GM23338 (cell line): ENCODE measurements at regions not wholly inside any gene's neighbourhood (a gene's known extent, or its start where the extent isn't known, plus 50 kb on each side); places are given as distances from the start of the nearest gene placed in this dataset.

Source experiments
- ATAC-seq: fragments of 200-7000 bp; cut with Tn5 transposase; 3 replicates; pipeline ENCODE4 v1.9.1; 2020
- DNase-seq: peaks from one replicate; pipeline ENCODE4 v3.0.0-alpha.2; 2015; ENCODE audit warnings: low spot score
- H2AFZ ChIP-seq: fragments of 200-600 bp; sonication (generic); 2 replicates; pipeline ENCODE4 v1.8.0; 2016; ENCODE audit warnings: antibody characterized with exemption, mild to moderate bottlenecking, moderate library complexity
- H3F3A ChIP-seq: fragments of 200-600 bp; sonication (generic); replicated peaks from 2 replicates; pipeline ENCODE4 v1.8.0; 2017; ENCODE audit warnings: antibody characterized with exemption, mixed run types, low read depth
- H3K27ac ChIP-seq: fragments of 200-600 bp; sonication (generic); 2 replicates; pipeline ENCODE4 v1.6.1; 2016; ENCODE audit warnings: low read depth
- H3K27me3 ChIP-seq: fragments of 200-600 bp; sonication (generic); 2 replicates; pipeline ENCODE4 v1.8.0; 2016; ENCODE audit warnings: mild to moderate bottlenecking, mixed run types, moderate library complexity; ENCODE audit not compliant: insufficient read depth
- H3K36me3 ChIP-seq: fragments of 200-600 bp; sonication (generic); 2 replicates; pipeline ENCODE4 v1.8.0; 2016; ENCODE audit warnings: mild to moderate bottlenecking; ENCODE audit not compliant: insufficient read depth
- H3K4me1 ChIP-seq: fragments of 200-600 bp; sonication (generic); 2 replicates; pipeline ENCODE4 v1.8.0; 2016; ENCODE audit warnings: mild to moderate bottlenecking, moderate library complexity; ENCODE audit not compliant: insufficient read depth
- H3K4me2 ChIP-seq: fragments of 200-600 bp; sonication (generic); 2 replicates; pipeline ENCODE4 v1.7.1; 2017; ENCODE audit warnings: mixed run types
- H3K4me3 ChIP-seq: fragments of 200-600 bp; sonication (generic); 2 replicates; pipeline ENCODE4 v1.6.1; 2016; ENCODE audit warnings: mixed run types
- H3K79me2 ChIP-seq: fragments of 200-600 bp; sonication (generic); replicated peaks from 2 replicates; pipeline ENCODE4 v1.8.0; 2017; ENCODE audit warnings: mild to moderate bottlenecking; ENCODE audit not compliant: insufficient read depth
- H3K9me2 ChIP-seq: fragments of 200-600 bp; sonication (generic); 2 replicates; pipeline ENCODE4 v1.8.0; 2017; ENCODE audit not compliant: insufficient read depth
- H4K20me1 ChIP-seq: fragments of 200-600 bp; sonication (generic); replicated peaks from 2 replicates; pipeline ENCODE4 v1.8.0; 2017; ENCODE audit warnings: mild to moderate bottlenecking; ENCODE audit not compliant: insufficient read depth
- H3K27ac Mint-ChIP-seq: 2 replicates; pipeline ENCODE4 v1.8.0; 2020; ENCODE audit warnings: inconsistent platforms, mild to moderate bottlenecking, moderate library complexity, mixed read lengths
- H3K27me3 Mint-ChIP-seq: 3 replicates; pipeline ENCODE4 v1.8.0; 2022; ENCODE audit warnings: low read depth, mild to moderate bottlenecking, moderate library complexity, mixed read lengths, inconsistent platforms; ENCODE audit not compliant: insufficient read depth, poor library complexity
- H3K36me3 Mint-ChIP-seq: 3 replicates; pipeline ENCODE4 v1.8.0; 2021; ENCODE audit warnings: low read depth, mild to moderate bottlenecking, inconsistent platforms, moderate library complexity, mixed read lengths
- H3K4me1 Mint-ChIP-seq: 3 replicates; pipeline ENCODE4 v1.8.0; 2020; ENCODE audit warnings: mild to moderate bottlenecking, inconsistent platforms, mixed read lengths
- H3K4me3 Mint-ChIP-seq: 3 replicates; pipeline ENCODE4 v1.8.0; 2021; ENCODE audit warnings: moderate library complexity, mild to moderate bottlenecking, inconsistent platforms, mixed read lengths
- H3K9me3 Mint-ChIP-seq: 3 replicates; pipeline ENCODE4 v1.8.0; 2020; ENCODE audit warnings: moderate library complexity, mild to moderate bottlenecking, inconsistent platforms, mixed read lengths
- EZH2 ChIP-seq: fragments of 200-600 bp; sonication (generic); IDR thresholded peaks from one replicate; pipeline ENCODE4 v1.8.0; 2017; ENCODE audit warnings: antibody characterized with exemption, mild to moderate bottlenecking, low read depth; ENCODE audit not compliant: unreplicated experiment
- NANOG ChIP-seq: IDR thresholded peaks from 2 replicates; pipeline ENCODE4 v1.6.1; 2016; ENCODE audit warnings: antibody characterized with exemption, borderline replicate concordance
- POLR2AphosphoS5 ChIP-seq: IDR thresholded peaks from 2 replicates; pipeline ENCODE4 v1.6.1; 2016; ENCODE audit warnings: antibody characterized with exemption, low read depth
- ZNF331 ChIP-seq: fragments of 250-450 bp; sonication (Bioruptor Pico); IDR thresholded peaks from 2 replicates; pipeline ENCODE4 v1.5.0; 2020; ENCODE audit warnings: low read depth, mild to moderate bottlenecking, moderate library complexity
- TF ChIP-seq, protein P1 (sequence below): fragments of 250-450 bp; sonication (Bioruptor Pico); IDR thresholded peaks from 2 replicates; pipeline ENCODE4 v1.5.0; 2020; ENCODE audit warnings: mild to moderate bottlenecking, moderate library complexity

DNA sequence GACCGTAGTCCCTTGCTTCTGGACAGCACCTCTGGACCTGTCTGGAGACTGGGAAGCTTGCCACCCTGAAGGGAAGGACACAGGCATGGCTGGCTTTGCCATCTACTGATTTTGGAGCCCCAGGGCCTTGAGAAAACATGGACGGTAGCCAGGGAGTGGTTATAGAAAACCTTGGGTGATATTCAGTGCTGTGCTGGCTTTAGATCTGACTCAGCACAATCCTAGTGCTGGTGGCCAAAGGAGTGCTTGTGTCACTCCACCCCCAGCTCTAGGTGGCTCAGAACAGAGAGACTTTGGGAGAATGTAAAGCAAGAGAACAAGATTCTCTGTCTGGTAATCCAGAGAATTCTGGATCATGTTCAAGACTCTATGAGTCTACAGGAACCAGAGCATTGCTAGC is 214.5 kb upstream of the IGF1 start:
- no peaks in the 10 kb centered on the region for H3F3A ChIP-seq
- no peak overlapping the region for H3K4me3 ChIP-seq
- no peaks in the 10 kb centered on the region for H3K79me2 ChIP-seq
- TF ChIP-seq EZH2 (no peak), POLR2AphosphoS5 (no peak)
- TF ChIP-seq, protein P1, sequence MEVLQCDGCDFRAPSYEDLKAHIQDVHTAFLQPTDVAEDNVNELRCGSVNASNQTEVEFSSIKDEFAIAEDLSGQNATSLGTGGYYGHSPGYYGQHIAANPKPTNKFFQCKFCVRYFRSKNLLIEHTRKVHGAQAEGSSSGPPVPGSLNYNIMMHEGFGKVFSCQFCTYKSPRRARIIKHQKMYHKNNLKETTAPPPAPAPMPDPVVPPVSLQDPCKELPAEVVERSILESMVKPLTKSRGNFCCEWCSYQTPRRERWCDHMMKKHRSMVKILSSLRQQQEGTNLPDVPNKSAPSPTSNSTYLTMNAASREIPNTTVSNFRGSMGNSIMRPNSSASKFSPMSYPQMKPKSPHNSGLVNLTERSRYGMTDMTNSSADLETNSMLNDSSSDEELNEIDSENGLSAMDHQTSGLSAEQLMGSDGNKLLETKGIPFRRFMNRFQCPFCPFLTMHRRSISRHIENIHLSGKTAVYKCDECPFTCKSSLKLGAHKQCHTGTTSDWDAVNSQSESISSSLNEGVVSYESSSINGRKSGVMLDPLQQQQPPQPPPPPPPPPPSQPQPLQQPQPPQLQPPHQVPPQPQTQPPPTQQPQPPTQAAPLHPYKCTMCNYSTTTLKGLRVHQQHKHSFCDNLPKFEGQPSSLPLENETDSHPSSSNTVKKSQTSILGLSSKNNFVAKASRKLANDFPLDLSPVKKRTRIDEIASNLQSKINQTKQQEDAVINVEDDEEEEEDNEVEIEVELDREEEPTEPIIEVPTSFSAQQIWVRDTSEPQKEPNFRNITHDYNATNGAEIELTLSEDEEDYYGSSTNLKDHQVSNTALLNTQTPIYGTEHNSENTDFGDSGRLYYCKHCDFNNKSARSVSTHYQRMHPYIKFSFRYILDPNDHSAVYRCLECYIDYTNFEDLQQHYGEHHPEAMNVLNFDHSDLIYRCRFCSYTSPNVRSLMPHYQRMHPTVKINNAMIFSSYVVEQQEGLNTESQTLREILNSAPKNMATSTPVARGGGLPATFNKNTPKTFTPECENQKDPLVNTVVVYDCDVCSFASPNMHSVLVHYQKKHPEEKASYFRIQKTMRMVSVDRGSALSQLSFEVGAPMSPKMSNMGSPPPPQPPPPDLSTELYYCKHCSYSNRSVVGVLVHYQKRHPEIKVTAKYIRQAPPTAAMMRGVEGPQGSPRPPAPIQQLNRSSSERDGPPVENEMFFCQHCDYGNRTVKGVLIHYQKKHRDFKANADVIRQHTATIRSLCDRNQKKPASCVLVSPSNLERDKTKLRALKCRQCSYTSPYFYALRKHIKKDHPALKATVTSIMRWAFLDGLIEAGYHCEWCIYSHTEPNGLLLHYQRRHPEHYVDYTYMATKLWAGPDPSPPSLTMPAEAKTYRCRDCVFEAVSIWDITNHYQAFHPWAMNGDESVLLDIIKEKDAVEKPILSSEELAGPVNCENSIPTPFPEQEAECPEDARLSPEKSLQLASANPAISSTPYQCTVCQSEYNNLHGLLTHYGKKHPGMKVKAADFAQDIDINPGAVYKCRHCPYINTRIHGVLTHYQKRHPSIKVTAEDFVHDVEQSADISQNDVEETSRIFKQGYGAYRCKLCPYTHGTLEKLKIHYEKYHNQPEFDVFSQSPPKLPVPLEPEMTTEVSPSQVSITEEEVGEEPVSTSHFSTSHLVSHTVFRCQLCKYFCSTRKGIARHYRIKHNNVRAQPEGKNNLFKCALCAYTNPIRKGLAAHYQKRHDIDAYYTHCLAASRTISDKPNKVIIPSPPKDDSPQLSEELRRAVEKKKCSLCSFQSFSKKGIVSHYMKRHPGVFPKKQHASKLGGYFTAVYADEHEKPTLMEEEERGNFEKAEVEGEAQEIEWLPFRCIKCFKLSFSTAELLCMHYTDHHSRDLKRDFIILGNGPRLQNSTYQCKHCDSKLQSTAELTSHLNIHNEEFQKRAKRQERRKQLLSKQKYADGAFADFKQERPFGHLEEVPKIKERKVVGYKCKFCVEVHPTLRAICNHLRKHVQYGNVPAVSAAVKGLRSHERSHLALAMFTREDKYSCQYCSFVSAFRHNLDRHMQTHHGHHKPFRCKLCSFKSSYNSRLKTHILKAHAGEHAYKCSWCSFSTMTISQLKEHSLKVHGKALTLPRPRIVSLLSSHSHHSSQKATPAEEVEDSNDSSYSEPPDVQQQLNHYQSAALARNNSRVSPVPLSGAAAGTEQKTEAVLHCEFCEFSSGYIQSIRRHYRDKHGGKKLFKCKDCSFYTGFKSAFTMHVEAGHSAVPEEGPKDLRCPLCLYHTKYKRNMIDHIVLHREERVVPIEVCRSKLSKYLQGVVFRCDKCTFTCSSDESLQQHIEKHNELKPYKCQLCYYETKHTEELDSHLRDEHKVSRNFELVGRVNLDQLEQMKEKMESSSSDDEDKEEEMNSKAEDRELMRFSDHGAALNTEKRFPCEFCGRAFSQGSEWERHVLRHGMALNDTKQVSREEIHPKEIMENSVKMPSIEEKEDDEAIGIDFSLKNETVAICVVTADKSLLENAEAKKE (CRISPR knock-in tag), result no peak
- peaks cover 8% of the 10 kb centered on the region; the same call in 1 of the 2 replicates for H3K9me2 ChIP-seq
- no peak for DNase-seq
- H3K4me1 ChIP-seq, result peaks cover 14% of the 10 kb centered on the region; the same call in 1 of the 2 replicates
- H3K36me3 Mint-ChIP-seq, result no peaks in the 10 kb centered on the region
- H3K27ac ChIP-seq, result no peak overlapping the region
- peaks cover 24% of the 10 kb centered on the region for H3K4me1 Mint-ChIP-seq
- H3K4me3 Mint-ChIP-seq, result no peak overlapping the region
- no peaks in the 10 kb centered on the region for H4K20me1 ChIP-seq
- H3K9me3 Mint-ChIP-seq, result no peaks in the 10 kb centered on the region; the same call in 1 of the 3 replicates
- no peak overlapping the region for H2AFZ ChIP-seq
- H3K27me3 Mint-ChIP-seq, result no peaks in the 10 kb centered on the region
- H3K27me3 ChIP-seq, result no peaks in the 10 kb centered on the region
- H3K4me2 ChIP-seq, result no peak overlapping the region
- no peaks in the 10 kb centered on the region for H3K36me3 ChIP-seq
- peak overlapping the region; percentile 30; the same call in 1 of the 2 replicates for H3K27ac Mint-ChIP-seq
- no peak for ATAC-seq

DNA sequence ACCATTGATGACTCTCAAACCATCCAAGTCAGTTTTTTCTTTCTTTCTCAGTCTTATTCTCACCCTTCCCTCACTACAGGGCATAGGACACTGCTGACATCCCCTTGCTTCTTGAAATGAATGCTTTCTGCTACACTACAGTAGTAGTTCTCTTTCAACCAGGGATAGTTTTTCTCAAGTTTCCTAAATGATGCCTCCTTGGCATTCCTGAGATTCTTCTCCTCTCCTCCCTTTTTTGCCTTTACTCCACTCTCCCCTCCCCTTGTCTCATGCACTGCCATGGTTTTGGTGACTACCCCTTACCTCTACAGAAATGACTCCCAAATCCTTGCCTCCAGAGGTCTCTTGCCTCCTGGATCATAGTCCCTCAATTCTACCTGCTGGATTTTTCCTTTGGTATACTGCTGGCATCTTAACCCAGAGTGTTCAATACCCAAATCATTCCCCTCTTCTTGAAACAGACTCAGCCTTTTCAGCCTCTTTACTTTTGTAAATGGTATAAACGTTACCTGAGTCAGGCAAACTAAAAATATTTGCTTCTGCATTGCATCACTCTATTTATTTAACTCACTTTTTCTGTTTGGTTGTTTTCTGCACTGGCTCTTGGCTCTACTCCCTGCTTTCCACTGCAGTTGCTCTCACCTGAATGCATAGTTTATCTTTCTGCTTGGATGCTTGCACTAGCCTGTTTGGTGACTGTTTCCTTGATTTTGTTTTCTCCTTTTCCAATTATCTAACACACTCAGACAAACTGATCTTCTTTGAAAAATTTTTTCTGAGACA is 211.6 kb upstream of the IGF1 start:
- no peak overlapping the region for H3K4me3 ChIP-seq
- Mint-ChIP-seq H3K9me3 (no peaks in the 10 kb centered on the region; the same call in 1 of the 3 replicates), H3K4me3 (no peak overlapping the region), H3K27me3 (no peaks in the 10 kb centered on the region), H3K4me1 (peaks cover 26% of the 10 kb centered on the region), H3K36me3 (no peaks in the 10 kb centered on the region), H3K27ac (no peak overlapping the region)
- peaks cover 8% of the 10 kb centered on the region; the same call in 1 of the 2 replicates for H3K9me2 ChIP-seq
- TF ChIP-seq NANOG (no peak), ZNF331 (no peak)
- ATAC-seq, result peak; percentile 73
- H3K27me3 ChIP-seq, result no peaks in the 10 kb centered on the region
- peak overlapping the region; percentile 85; the same call in 1 of the 2 replicates for H2AFZ ChIP-seq
- H4K20me1 ChIP-seq, result no peaks in the 10 kb centered on the region
- H3K4me1 ChIP-seq, result peaks cover 14% of the 10 kb centered on the region; the same call in 1 of the 2 replicates
- H3K36me3 ChIP-seq, result no peaks in the 10 kb centered on the region
- H3K4me2 ChIP-seq, result 0 out of 2 replicates have a peak overlapping the region, but pooled peaks have one; percentile 9
- no peaks in the 10 kb centered on the region for H3K79me2 ChIP-seq
- no peak overlapping the region for H3K27ac ChIP-seq
- H3F3A ChIP-seq, result no peaks in the 10 kb centered on the region
- DNase-seq, result peak; percentile 53
